HG03342 (cell line): ENCODE measurements at regions not wholly inside any gene's neighbourhood (a gene's known extent, or its start where the extent isn't known, plus 50 kb on each side); places are given as distances from the start of the nearest gene placed in this dataset.

Experiments used
- ATAC-seq: cut with Tn5 transposase; IDR thresholded peaks from one replicate; pipeline ENCODE4 v1.9.1; 2021; ENCODE audit warnings: mild to moderate bottlenecking, moderate library complexity; ENCODE audit not compliant: unreplicated experiment

- no peak for ATAC-seq
These were observed 55.3 kb upstream of the SLITRK1 start for GRCh38 chr13:83937579-83937978.

- ATAC-seq = no peak
These were observed 53.3 kb upstream of the SLITRK1 start for GRCh38 chr13:83935566-83935965.
